HL-60 (cell line): ENCODE measurements at regions not wholly inside any gene's neighbourhood (a gene's known extent, or its start where the extent isn't known, plus 50 kb on each side); places are given as distances from the start of the nearest gene placed in this dataset.

Experiments used
- DNase-seq, 2 experiments: peaks; one replicate each; pipeline ENCODE4 v3.0.0-alpha.2; 2010 to 2020; ENCODE audit warnings: low read depth in 1 of 2, low spot score in 1 of 2
- H3K27ac ChIP-seq: fragments of 250-450 bp; sonication (Bioruptor Pico); replicated peaks from 2 replicates; pipeline ENCODE4 v1.5.1; 2020; ENCODE audit warnings: mild to moderate bottlenecking, moderate library complexity
- H3K27me3 ChIP-seq: fragments of 250-450 bp; sonication (Bioruptor Pico); 2 replicates; pipeline ENCODE4 v1.5.1; 2021; ENCODE audit warnings: mild to moderate bottlenecking, moderate library complexity; ENCODE audit not compliant: insufficient read depth, poor library complexity, severe bottlenecking
- H3K4me3 ChIP-seq: replicated peaks from 2 replicates; pipeline ENCODE4 v1.5.1; 2011; ENCODE audit warnings: mild to moderate bottlenecking, control low read depth, low read length; ENCODE audit not compliant: insufficient read depth
- CTCF ChIP-seq: IDR thresholded peaks from one replicate; pipeline ENCODE4 v1.5.1; 2011; ENCODE audit warnings: low read length, control low read depth, inconsistent platforms; ENCODE audit not compliant: insufficient read depth
- GABPA ChIP-seq: IDR thresholded peaks from 2 replicates; pipeline ENCODE4 v1.6.1; 2012; ENCODE audit warnings: low read depth
- POLR2AphosphoS5 ChIP-seq: IDR thresholded peaks from 2 replicates; pipeline ENCODE4 v1.6.1; 2012; ENCODE audit warnings: low read depth
- REST ChIP-seq: IDR thresholded peaks from 2 replicates; pipeline ENCODE4 v1.6.1; 2012; ENCODE audit warnings: low read depth; ENCODE audit not compliant: insufficient replicate concordance
- SPI1 ChIP-seq: IDR thresholded peaks from 2 replicates; pipeline ENCODE4 v1.6.1; 2012; ENCODE audit warnings: low read depth, mild to moderate bottlenecking, borderline replicate concordance

DNA sequence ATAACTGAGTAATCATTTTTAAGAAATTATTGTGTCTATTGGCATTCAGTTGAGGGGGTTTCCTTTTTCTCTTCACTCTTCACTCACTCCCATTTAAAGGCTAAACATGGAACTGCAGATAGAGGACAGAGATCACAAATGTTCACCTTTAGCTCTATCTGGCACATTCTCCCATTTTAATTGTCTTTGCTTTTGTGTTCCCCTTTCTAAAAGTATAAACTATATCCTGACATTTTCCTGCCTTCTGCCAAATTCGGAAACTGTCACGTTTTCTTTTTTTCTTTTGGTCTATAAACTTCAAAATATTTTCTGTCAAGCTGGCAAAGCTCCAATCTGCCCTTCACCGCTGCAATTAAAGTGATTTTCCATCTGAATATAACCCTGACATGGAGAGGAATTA lies 219.8 kb upstream of the CDKN3 start:
- Histone ChIP-seq H3K27ac (no peak overlapping the region), H3K4me3 (no peak overlapping the region), H3K27me3 (peaks cover 13% of the 10 kb centered on the region)
- TF ChIP-seq POLR2AphosphoS5 (no peak), SPI1 (no peak), GABPA (no peak), CTCF (no peak), REST (no peak)
- no peak for DNase-seq

DNA sequence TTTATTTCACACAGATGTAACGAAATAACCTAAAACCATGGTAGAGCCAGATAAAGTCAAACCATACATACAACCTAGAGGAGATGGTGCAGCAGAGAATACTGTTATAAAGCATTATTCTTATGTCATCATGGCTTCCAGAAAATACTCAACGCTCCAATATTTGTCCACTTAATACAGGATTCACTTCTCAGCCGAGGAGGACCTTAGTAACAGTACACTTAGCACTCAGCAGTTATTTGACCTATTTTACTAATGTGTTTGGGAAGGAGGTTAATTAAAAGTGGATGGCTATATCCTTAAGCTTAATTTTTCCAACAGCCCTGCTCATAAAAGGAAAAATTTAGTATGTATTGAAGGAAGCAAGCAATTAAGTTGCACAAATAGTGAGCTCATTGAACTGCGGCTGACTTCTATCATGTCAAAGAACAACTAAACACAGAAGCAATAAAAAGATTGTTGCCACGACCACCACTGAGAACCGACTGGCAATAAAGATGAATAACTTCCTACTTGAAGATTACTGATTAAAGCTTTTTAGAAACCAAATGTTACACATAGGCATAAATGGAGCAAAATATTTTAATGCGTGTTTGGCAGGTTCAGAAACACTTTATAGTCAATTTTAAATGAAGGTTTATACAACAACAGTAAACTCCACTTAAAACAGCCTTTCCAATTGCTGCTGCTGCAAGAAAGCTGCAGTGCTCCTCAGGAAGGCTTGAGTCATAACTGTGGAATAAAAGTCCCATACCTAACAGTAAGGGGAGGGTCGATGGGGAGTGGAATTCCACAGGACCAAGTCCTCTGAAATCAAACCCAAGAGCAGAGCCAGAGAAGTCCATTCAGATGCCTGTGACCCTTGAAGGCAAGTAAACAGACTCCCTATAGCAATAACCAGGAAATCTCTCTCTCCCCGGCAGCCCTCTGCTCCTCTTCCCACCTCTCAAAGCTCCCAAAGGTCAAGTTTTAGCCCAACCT lies 218.9 kb upstream of the CDKN3 start:
- TF ChIP-seq CTCF = no peak
- no peak for TF ChIP-seq POLR2AphosphoS5
- TF ChIP-seq SPI1 = no peak
- H3K4me3 ChIP-seq = no peak overlapping the region
- DNase-seq = no peak
- H3K27me3 ChIP-seq = peaks cover 13% of the 10 kb centered on the region
- no peak overlapping the region for H3K27ac ChIP-seq

DNA sequence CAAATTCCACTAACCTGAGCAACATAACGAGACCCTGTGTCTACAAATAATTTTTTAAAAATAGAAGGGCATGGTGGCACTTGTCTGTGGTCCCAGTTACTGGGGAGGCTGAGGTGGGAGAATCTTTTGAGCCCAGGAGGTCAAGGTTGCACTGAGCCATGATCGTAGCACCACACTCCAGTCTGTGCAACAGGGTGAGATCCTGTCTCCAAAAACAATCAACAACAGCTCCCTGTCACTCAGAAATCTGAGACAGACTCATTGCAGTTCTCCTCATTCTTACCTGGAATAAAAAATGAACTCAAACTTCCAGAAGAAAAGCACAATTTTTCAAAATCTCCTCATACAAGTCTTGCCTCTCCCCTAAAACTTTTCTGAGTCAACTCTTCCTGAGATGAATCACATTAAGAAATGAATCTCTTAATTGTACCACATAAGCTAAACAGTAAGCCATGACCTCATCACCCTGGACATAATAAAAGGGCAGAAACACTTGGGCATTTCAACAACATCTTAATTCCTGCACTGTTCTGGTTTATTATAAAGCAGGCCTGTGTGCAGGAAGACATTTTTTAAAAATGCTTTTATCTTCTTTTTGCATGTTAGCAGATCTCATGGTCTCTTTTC lies 214.3 kb upstream of the CDKN3 start:
- no peak for DNase-seq
- Histone ChIP-seq H3K27ac (no peak overlapping the region), H3K27me3 (peaks cover 13% of the 10 kb centered on the region), H3K4me3 (no peak overlapping the region)
- TF ChIP-seq CTCF (no peak), GABPA (no peak)

- no peak for DNase-seq
- Histone ChIP-seq H3K4me3 (no peak overlapping the region), H3K27me3 (no peaks in the 10 kb centered on the region), H3K27ac (no peak overlapping the region)
- no peak for TF ChIP-seq CTCF
- TF ChIP-seq POLR2AphosphoS5 = no peak
- no peak for TF ChIP-seq REST
- no peak for TF ChIP-seq GABPA
- no peak for TF ChIP-seq SPI1
These were observed 209.7 kb upstream of the CDKN3 start for GRCh38 chr14:54186821-54187763.
